T-cell (primary cell): ENCODE measurements at regions not wholly inside any gene's neighbourhood (a gene's known extent, or its start where the extent isn't known, plus 50 kb on each side); places are given as distances from the start of the nearest gene placed in this dataset.
"Not testable (repeated sequence)": the region's sequence is repeated elsewhere in the genome, so short reads cannot be mapped to it uniquely, and the experiment has no call there.

ENCODE experiments used
- ATAC-seq, 4 experiments: fragments of 200-7000 bp in 3 of 4; fragments of 150-1000 bp in 1 of 4; cut with Tn5 transposase; replicated peaks in 1 of 4; 1 replicate in 3 of 4; 2 replicates in 1 of 4; pipeline ENCODE4 v1.10.0; 2021; ENCODE audit warnings: moderate library complexity in 3 of 4, mild to moderate bottlenecking in 2 of 4, moderate number of reproducible peaks in 1 of 4
- CTCF ChIA-PET, 2 donors: fragments of 300-600 bp; sonication (Branson Sonifier 250); formaldehyde crosslinking; loops; one replicate each; lab custom pipeline; 2022; ENCODE audit warnings: antibody characterized with exemption in 2 of 2; lab: Charles Lee
- POLR2A ChIA-PET, 2 donors: fragments of 300-600 bp; sonication (Branson Sonifier 250); formaldehyde crosslinking; loops; one replicate each; lab custom pipeline; 2022; ENCODE audit warnings: antibody characterized with exemption in 2 of 2; lab: Charles Lee
- DNase-seq, 35 experiments: peaks; one replicate each; pipeline versions ENCODE4 v3.0.0 to v3.0.0-alpha.2; 2013 to 2023
- H3K27ac ChIP-seq: one replicate; pipeline ENCODE4 v1.5.1; 2013; ENCODE audit warnings: low read length
- H3K27me3 ChIP-seq, 2 experiments: replicated peaks in 1 of 2; 1 replicate in 1 of 2; 2 replicates in 1 of 2; pipeline versions ENCODE4 v1.6.1 to v1.7.0; 2013; ENCODE audit warnings: low read length in 1 of 2, mixed read lengths in 1 of 2; ENCODE audit not compliant: control insufficient read depth in 2 of 2, insufficient read depth in 2 of 2; ENCODE audit errors: extremely low read depth in 1 of 2
- H3K36me3 ChIP-seq, 2 donors: 1 replicate in 1 of 2; 2 replicates in 1 of 2; pipeline versions ENCODE4 v1.6.1 to v1.7.0; 2013; ENCODE audit warnings: low read length in 1 of 2; ENCODE audit not compliant: control insufficient read depth in 2 of 2, insufficient read depth in 1 of 2; ENCODE audit errors: extremely low read depth in 1 of 2
- H3K4me1 ChIP-seq, 2 experiments: 1 replicate in 1 of 2; 2 replicates in 1 of 2; pipeline versions ENCODE4 v1.6.1 to v1.7.0; 2013; ENCODE audit warnings: low read length in 2 of 2, mixed read lengths in 1 of 2; ENCODE audit not compliant: insufficient read depth in 2 of 2, control insufficient read depth in 1 of 2; ENCODE audit errors: extremely low read depth in 1 of 2
- H3K4me3 ChIP-seq, 2 donors: 1 replicate in 1 of 2; 2 replicates in 1 of 2; pipeline versions ENCODE4 v1.5.1 to v1.7.0; 2013; ENCODE audit warnings: mild to moderate bottlenecking in 2 of 2, low read length in 1 of 2, moderate library complexity in 1 of 2; ENCODE audit not compliant: control insufficient read depth in 1 of 2; ENCODE audit errors: extremely low read depth in 1 of 2
- H3K9me3 ChIP-seq: 2 replicates; pipeline ENCODE4 v1.7.0; 2013
- H3K27ac Mint-ChIP-seq, 2 donors: one replicate each; pipeline ENCODE4 v1.8.0; 2020 to 2021; ENCODE audit warnings: mild to moderate bottlenecking in 2 of 2, mixed read lengths in 2 of 2
- H3K27me3 Mint-ChIP-seq, 2 donors: one replicate each; pipeline ENCODE4 v1.8.0; 2021 to 2022; ENCODE audit warnings: mixed read lengths in 2 of 2
- H3K36me3 Mint-ChIP-seq: one replicate; pipeline ENCODE4 v1.8.0; 2021; ENCODE audit warnings: mixed read lengths
- H3K4me1 Mint-ChIP-seq, 3 donors: one replicate each; pipeline ENCODE4 v1.8.0; 2020 to 2022; ENCODE audit warnings: mixed read lengths in 3 of 3, mild to moderate bottlenecking in 1 of 3
- H3K4me3 Mint-ChIP-seq, 3 donors: one replicate each; pipeline ENCODE4 v1.8.0; 2020 to 2022; ENCODE audit warnings: mild to moderate bottlenecking in 3 of 3, mixed read lengths in 3 of 3, moderate library complexity in 3 of 3
- H3K9me3 Mint-ChIP-seq, 3 donors: one replicate each; pipeline ENCODE4 v1.8.0; 2020 to 2022; ENCODE audit warnings: mixed read lengths in 3 of 3
- WGBS: methylation state at CpG from one replicate; pipeline ENCODE4 v1.1.5; 2013; ENCODE audit warnings: missing lambda C conversion rate; ENCODE audit not compliant: insufficient coverage; 5-methylcytosine and 5-hydroxymethylcytosine counted together

GRCh38 chr10:2897619-2898508, 169.5 kb upstream of the PFKP start:
- Histone ChIP-seq H3K27me3 (peaks cover 0 to 21% of the 10 kb centered on the region in 2 experiments), H3K4me3 (no peak overlapping the region), H3K36me3 (no peaks in the 10 kb centered on the region), H3K4me1 (no peaks in the 10 kb centered on the region), H3K27ac (no peak overlapping the region), H3K9me3 (no peaks in the 10 kb centered on the region)
- H3K9me3 Mint-ChIP-seq = no peaks in the 10 kb centered on the region
- ATAC-seq = no peak
- POLR2A ChIA-PET = no interaction called here
- WGBS = 36% methylated on average over 8 of the region's 13 CpGs
- no peak overlapping the region for H3K27ac Mint-ChIP-seq
- no peaks in the 10 kb centered on the region for H3K36me3 Mint-ChIP-seq
- H3K4me3 Mint-ChIP-seq = no peak overlapping the region
- H3K4me1 Mint-ChIP-seq = no peaks in the 10 kb centered on the region
- DNase-seq = no peak
- H3K27me3 Mint-ChIP-seq = peaks cover 0 to 6% of the 10 kb centered on the region in 2 donors
- CTCF ChIA-PET = no interaction called here

- H3K27me3 Mint-ChIP-seq, H3K4me1 ChIP-seq, POLR2A ChIA-PET, H3K27ac Mint-ChIP-seq, H3K4me3 ChIP-seq, DNase-seq, H3K4me3 Mint-ChIP-seq, CTCF ChIA-PET, H3K27ac ChIP-seq, H3K9me3 Mint-ChIP-seq, H3K4me1 Mint-ChIP-seq, H3K36me3 ChIP-seq, H3K9me3 ChIP-seq, ATAC-seq, H3K36me3 Mint-ChIP-seq: not testable (repeated sequence)
- WGBS = no CpG with 5 or more reads among the region's 1 CpG
- peaks cover 0 to 21% of the 10 kb centered on the region in 2 experiments for H3K27me3 ChIP-seq
These were observed 171.0 kb upstream of the PFKP start for GRCh38 chr10:2896334-2896733.

DNA sequence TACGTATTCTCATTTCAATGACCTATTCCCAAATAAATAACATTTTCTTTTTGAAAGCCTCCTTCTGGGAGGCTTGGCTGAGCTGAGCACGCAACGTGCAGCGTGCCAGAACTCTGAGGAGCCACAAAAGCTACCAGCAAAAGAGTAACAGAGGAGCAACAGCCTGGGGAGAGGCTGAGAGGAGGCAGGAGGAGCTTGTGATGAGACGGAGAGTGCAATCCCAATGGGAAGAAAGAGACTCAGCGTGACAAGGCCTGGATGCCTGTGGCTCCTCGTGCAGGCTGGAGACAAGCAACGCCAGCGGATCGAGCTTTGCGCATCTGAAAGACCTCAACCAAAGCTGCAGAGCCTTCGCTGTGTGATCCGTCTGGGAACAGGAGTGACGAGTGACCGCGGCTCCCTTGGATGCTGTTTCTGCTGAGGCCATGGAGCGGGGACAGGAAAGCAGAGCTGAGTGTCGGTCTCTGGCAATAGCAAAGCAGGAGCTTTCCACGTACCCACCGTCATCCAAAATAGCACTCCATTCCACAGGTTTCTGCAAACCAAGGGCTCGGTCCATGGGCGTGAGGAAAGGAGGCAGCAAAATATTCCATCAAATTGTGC, 171.7 kb upstream of the PFKP start:
- Mint-ChIP-seq H3K36me3 (no peaks in the 10 kb centered on the region), H3K9me3 (no peaks in the 10 kb centered on the region), H3K27me3 (peaks cover 0 to 3% of the 10 kb centered on the region in 2 donors), H3K4me1 (no peaks in the 10 kb centered on the region), H3K27ac (no peak overlapping the region), H3K4me3 (no peak overlapping the region)
- H3K9me3 ChIP-seq = no peaks in the 10 kb centered on the region
- H3K27me3 ChIP-seq = peaks cover 0 to 23% of the 10 kb centered on the region in 2 experiments
- ChIA-PET POLR2A (no interaction called here), CTCF (no interaction called here)
- no peaks in the 10 kb centered on the region for H3K4me1 ChIP-seq
- H3K27ac ChIP-seq = no peak overlapping the region
- no peaks in the 10 kb centered on the region for H3K36me3 ChIP-seq
- H3K4me3 ChIP-seq = no peak overlapping the region
- no peak for DNase-seq
- WGBS = 86% methylated on average over 17 of the region's 22 CpGs
- no peak for ATAC-seq

DNA sequence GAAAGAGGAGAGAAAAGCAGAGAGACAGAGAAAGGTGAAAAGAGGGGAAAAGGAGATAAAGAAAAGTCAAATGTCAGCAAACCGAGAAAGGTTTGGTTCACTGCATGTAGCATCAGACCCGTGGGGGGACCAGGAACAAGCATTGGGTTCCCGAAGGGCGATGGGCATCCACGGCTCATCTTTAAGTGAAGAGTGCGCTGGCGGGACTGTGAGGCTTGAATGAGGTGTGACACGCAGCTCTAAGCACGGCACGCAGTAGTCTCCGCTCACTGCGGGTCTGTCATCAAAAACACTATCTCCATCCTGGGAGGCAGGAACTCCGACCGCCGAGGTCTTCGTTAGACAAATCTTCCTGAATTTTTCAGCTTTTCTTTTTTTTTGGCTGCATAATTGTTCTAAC, 173.4 kb upstream of the PFKP start:
- Mint-ChIP-seq H3K4me3 (no peak overlapping the region), H3K36me3 (no peaks in the 10 kb centered on the region), H3K27ac (no peak overlapping the region), H3K27me3 (peaks cover 3% of the 10 kb centered on the region in 2 donors), H3K4me1 (no peaks in the 10 kb centered on the region), H3K9me3 (no peaks in the 10 kb centered on the region)
- WGBS = 88% methylated on average over 13 of the region's 16 CpGs
- Histone ChIP-seq H3K4me3 (no peak overlapping the region), H3K27me3 (peaks cover 0 to 18% of the 10 kb centered on the region in 2 experiments), H3K4me1 (no peaks in the 10 kb centered on the region), H3K36me3 (no peaks in the 10 kb centered on the region), H3K9me3 (no peaks in the 10 kb centered on the region), H3K27ac (no peak overlapping the region)
- ATAC-seq (no peak), DNase-seq (no peak)
- POLR2A ChIA-PET = no interaction called here
- CTCF ChIA-PET = no interaction called here

DNA sequence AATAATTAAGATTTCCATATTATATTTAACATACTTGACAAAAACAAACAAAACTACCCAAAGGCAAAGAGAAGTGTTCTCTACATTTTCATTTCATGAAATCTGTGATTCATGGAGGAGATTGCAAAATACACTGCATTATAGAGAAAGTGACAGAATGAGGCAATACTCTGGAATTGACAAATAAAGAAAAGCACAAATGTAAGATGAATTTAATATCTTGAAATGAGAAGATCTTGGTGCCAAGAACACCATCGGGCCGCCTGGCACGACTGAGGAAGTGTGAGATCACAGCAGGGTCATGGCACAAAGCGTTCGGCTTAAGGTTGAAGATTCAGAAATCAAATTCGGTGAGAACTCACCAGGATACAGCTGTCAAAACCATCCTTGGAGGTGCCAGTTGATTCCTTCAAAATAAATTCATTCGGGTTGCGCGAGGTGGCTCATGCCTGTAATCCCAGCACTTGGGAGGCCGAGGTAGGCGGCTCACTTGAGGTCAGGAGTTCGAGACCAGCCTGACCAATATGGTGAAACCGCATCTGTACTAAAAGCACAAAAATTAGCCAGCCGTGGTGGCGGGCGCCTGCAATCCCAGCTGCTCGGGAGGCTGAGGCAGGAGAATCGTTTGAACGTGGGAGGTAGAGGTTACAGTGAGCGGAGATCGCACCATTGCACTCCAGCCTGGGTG, 174.0 kb upstream of the PFKP start:
- Histone ChIP-seq H3K4me1 (no peaks in the 10 kb centered on the region), H3K4me3 (no peak overlapping the region), H3K36me3 (no peaks in the 10 kb centered on the region), H3K9me3 (no peaks in the 10 kb centered on the region), H3K27ac (no peak overlapping the region), H3K27me3 (peaks cover 0 to 13% of the 10 kb centered on the region in 2 experiments)
- CTCF ChIA-PET = no interaction called here
- ATAC-seq = no peak
- H3K27me3 Mint-ChIP-seq = peaks cover 3% of the 10 kb centered on the region in 2 donors
- no peaks in the 10 kb centered on the region for H3K4me1 Mint-ChIP-seq
- no peak overlapping the region for H3K27ac Mint-ChIP-seq
- H3K36me3 Mint-ChIP-seq = no peaks in the 10 kb centered on the region
- POLR2A ChIA-PET = no interaction called here
- whole genome bisulfite sequencing = 84% methylated on average over 11 of the region's 21 CpGs
- no peak for DNase-seq
- H3K4me3 Mint-ChIP-seq = no peak overlapping the region
- H3K9me3 Mint-ChIP-seq = peaks cover 0 to 5% (median 0%) of the 10 kb centered on the region in 3 donors

- no peak overlapping the region for H3K27ac ChIP-seq
- H3K4me3 ChIP-seq = no peak overlapping the region
- H3K4me1 Mint-ChIP-seq = no peaks in the 10 kb centered on the region
- no peaks in the 10 kb centered on the region for H3K4me1 ChIP-seq
- no peaks in the 10 kb centered on the region for H3K36me3 ChIP-seq
- WGBS = 78% methylated on average over 2 of the region's 5 CpGs
- DNase-seq (no peak), ATAC-seq (no peak)
- ChIA-PET POLR2A (no interaction called here), CTCF (no interaction called here)
- H3K27ac Mint-ChIP-seq = no peak overlapping the region
- peaks cover 3 to 5% of the 10 kb centered on the region in 2 donors for H3K27me3 Mint-ChIP-seq
- H3K4me3 Mint-ChIP-seq = no peak overlapping the region
- no peaks in the 10 kb centered on the region for H3K9me3 ChIP-seq
- no peaks in the 10 kb centered on the region for H3K36me3 Mint-ChIP-seq
- H3K27me3 ChIP-seq = peaks cover 0 to 13% of the 10 kb centered on the region in 2 experiments
- H3K9me3 Mint-ChIP-seq = peaks cover 0 to 6% (median 0%) of the 10 kb centered on the region in 3 donors
These were observed 175.6 kb upstream of the PFKP start for GRCh38 chr10:2891770-2892124.
